SK-N-SH (cell line): ENCODE measurements at regions not wholly inside any gene's neighbourhood (a gene's known extent, or its start where the extent isn't known, plus 50 kb on each side); places are given as distances from the start of the nearest gene placed in this dataset.

ENCODE experiments used
- CTCF ChIA-PET: fragments of 300-600, 350-600 bp; formaldehyde crosslinking; extraction: SDS; loops from one replicate; lab custom pipeline; 2021; lab: Yijun Ruan, JAX
- POLR2A ChIA-PET: fragments of 350-600 bp; sonication (Branson Sonifier 250); formaldehyde crosslinking; extraction: SDS; loops from one replicate; lab custom pipeline; 2020; ENCODE audit warnings: antibody characterized with exemption, inconsistent platforms; lab: Yijun Ruan, JAX
- DNase-seq: peaks from one replicate; pipeline ENCODE4 v3.0.0; 2012
- H2AFZ ChIP-seq: fragments of 200-600 bp; sonication (generic); 2 replicates; pipeline ENCODE4 v1.8.1; 2016; ENCODE audit warnings: antibody characterized with exemption, mild to moderate bottlenecking, low read depth
- H3F3A ChIP-seq: fragments of 200-600 bp; sonication (generic); replicated peaks from 2 replicates; pipeline ENCODE3; 2016; ENCODE audit warnings: antibody characterized with exemption, mild to moderate bottlenecking; ENCODE audit not compliant: insufficient read depth
- H3K27ac ChIP-seq, 2 experiments: fragments of 200-500 bp in 1 of 2; fragments of 200-600 bp in 1 of 2; sonication (Bioruptor generic) in 1 of 2; sonication (generic), shearing (Covaris generic) in 1 of 2; 2 replicates each; pipeline versions ENCODE4 v1.5.1 to v1.6.1; 2014 to 2016; ENCODE audit warnings: low read depth in 2 of 2, inconsistent platforms in 1 of 2, low read length in 1 of 2, mild to moderate bottlenecking in 1 of 2, mixed read lengths in 1 of 2
- H3K27me3 ChIP-seq: fragments of 200-600 bp; sonication (generic), shearing (Covaris generic); 2 replicates; pipeline ENCODE4 v1.6.1; 2016; ENCODE audit warnings: mixed run types; ENCODE audit not compliant: insufficient read depth
- H3K36me3 ChIP-seq, 2 experiments: fragments of 200-500 bp in 1 of 2; fragments of 200-600 bp in 1 of 2; sonication (Bioruptor generic) in 1 of 2; sonication (generic) in 1 of 2; replicated peaks in 1 of 2; 2 replicates each; pipeline versions ENCODE3 to v1.5.1; 2014 to 2016; ENCODE audit warnings: low read length in 1 of 2, mild to moderate bottlenecking in 1 of 2; ENCODE audit not compliant: insufficient read depth in 2 of 2, control insufficient read depth in 1 of 2
- H3K4me1 ChIP-seq, 2 experiments: fragments of 200-500 bp in 1 of 2; fragments of 200-600 bp in 1 of 2; sonication (Bioruptor generic) in 1 of 2; sonication (generic), shearing (Covaris generic) in 1 of 2; 2 replicates each; pipeline versions ENCODE4 v1.5.1 to v1.6.1; 2014 to 2016; ENCODE audit warnings: low read depth in 1 of 2, low read length in 1 of 2, mixed run types in 1 of 2; ENCODE audit not compliant: insufficient read depth in 2 of 2, control insufficient read depth in 1 of 2
- H3K4me2 ChIP-seq: fragments of 200-600 bp; sonication (generic), shearing (Covaris generic); 2 replicates; pipeline ENCODE4 v1.6.1; 2017; ENCODE audit warnings: mixed run types
- H3K4me3 ChIP-seq, 2 experiments: fragments of 200-500 bp in 1 of 2; fragments of 200-600 bp in 1 of 2; sonication (Bioruptor generic) in 1 of 2; sonication (generic), shearing (Covaris generic) in 1 of 2; 2 replicates each; pipeline versions ENCODE4 v1.5.1 to v1.8.1; 2014 to 2016; ENCODE audit warnings: low read depth in 2 of 2, inconsistent platforms in 1 of 2, low read length in 1 of 2, mild to moderate bottlenecking in 1 of 2, mixed read lengths in 1 of 2, moderate library complexity in 1 of 2
- H3K79me2 ChIP-seq: fragments of 200-600 bp; sonication (generic); 2 replicates; pipeline ENCODE4 v1.8.1; 2017; ENCODE audit warnings: mild to moderate bottlenecking; ENCODE audit not compliant: insufficient read depth
- H3K9ac ChIP-seq: fragments of 200-600 bp; sonication (generic); 2 replicates; pipeline ENCODE4 v1.6.1; 2017; ENCODE audit warnings: mixed run types
- H3K9me2 ChIP-seq: fragments of 200-600 bp; sonication (generic); 2 replicates; pipeline ENCODE4 v1.6.1; 2017; ENCODE audit warnings: mixed run types
- H3K9me3 ChIP-seq: fragments of 200-600 bp; sonication (generic); 2 replicates; pipeline ENCODE4 v1.6.1; 2017; ENCODE audit warnings: mixed run types, mild to moderate bottlenecking, moderate library complexity
- H4K20me1 ChIP-seq: fragments of 200-600 bp; sonication (generic); 2 replicates; pipeline ENCODE4 v1.6.1; 2017; ENCODE audit warnings: mild to moderate bottlenecking, mixed run types; ENCODE audit not compliant: insufficient read depth
- CHD2 ChIP-seq: fragments of 150-350 bp; IDR thresholded peaks from 2 replicates; pipeline ENCODE4 v1.6.1; 2018; ENCODE audit warnings: low read length; ENCODE audit not compliant: partially characterized antibody
- CTCF ChIP-seq: fragments of 200-600 bp; sonication (generic); IDR thresholded peaks from 2 replicates; pipeline ENCODE4 v1.6.1; 2017; ENCODE audit warnings: antibody characterized with exemption, mild to moderate bottlenecking, moderate library complexity
- ELF1 ChIP-seq: IDR thresholded peaks from 2 replicates; pipeline ENCODE4 v1.4.0; 2012
- FOXM1 ChIP-seq: IDR thresholded peaks from 2 replicates; pipeline ENCODE4 v1.4.0; 2012; ENCODE audit warnings: low read depth, mild to moderate bottlenecking
- GATA2 ChIP-seq: sonication (generic); formaldehyde crosslinking; IDR thresholded peaks from 2 replicates; pipeline ENCODE4 v1.5.0; 2020; ENCODE audit warnings: mild to moderate bottlenecking, missing genetic modification reagents
- MAX ChIP-seq: IDR thresholded peaks from 2 replicates; pipeline ENCODE4 v1.4.0; 2012; ENCODE audit warnings: low read depth
- NFIC ChIP-seq: IDR thresholded peaks from 2 replicates; pipeline ENCODE4 v1.4.0; 2012; ENCODE audit warnings: borderline replicate concordance
- NRF1 ChIP-seq: IDR thresholded peaks from 2 replicates; pipeline ENCODE4 v1.6.1; 2012; ENCODE audit warnings: low read depth, mild to moderate bottlenecking, low read length
- PBX3 ChIP-seq: IDR thresholded peaks from 2 replicates; pipeline ENCODE4; 2012
- RAD21 ChIP-seq: IDR thresholded peaks from 2 replicates; pipeline ENCODE4 v1.6.1; 2012; ENCODE audit warnings: mild to moderate bottlenecking, low read length
- RCOR1 ChIP-seq: fragments of 150-350 bp; IDR thresholded peaks from 2 replicates; pipeline ENCODE4 v1.6.1; 2017; ENCODE audit warnings: antibody characterized with exemption, low read length
- RFX5 ChIP-seq: IDR thresholded peaks from 2 replicates; pipeline ENCODE4 v1.6.1; 2012; ENCODE audit warnings: mild to moderate bottlenecking, improper control_type of control experiment, low read length
- RXRA ChIP-seq: IDR thresholded peaks from 2 replicates; pipeline ENCODE4 v1.4.0; 2012; ENCODE audit warnings: low read depth, mild to moderate bottlenecking, borderline replicate concordance
- SIN3A ChIP-seq: IDR thresholded peaks from 2 replicates; pipeline ENCODE4 v1.6.1; 2012; ENCODE audit warnings: low read depth, mild to moderate bottlenecking, low read length, moderate library complexity, borderline replicate concordance
- TCF12 ChIP-seq: IDR thresholded peaks from 2 replicates; pipeline ENCODE4 v1.4.0; 2012
- TEAD4 ChIP-seq: IDR thresholded peaks from 2 replicates; pipeline ENCODE4 v1.4.0; 2012; ENCODE audit warnings: mild to moderate bottlenecking, borderline replicate concordance; ENCODE audit not compliant: insufficient read depth
- USF2 ChIP-seq: fragments of 150-350 bp; IDR thresholded peaks from 2 replicates; pipeline ENCODE4 v1.6.1; 2017; ENCODE audit warnings: antibody characterized with exemption, low read length, low read depth, borderline replicate concordance
- ZBTB33 ChIP-seq: IDR thresholded peaks from 2 replicates; pipeline ENCODE4 v1.4.0; 2012; ENCODE audit warnings: low read depth, borderline replicate concordance
- WGBS: methylation state at CpG from one replicate; pipeline ENCODE4 v1.1.6; 2017; ENCODE audit warnings: low lambda C conversion rate; 5-methylcytosine and 5-hydroxymethylcytosine counted together

GRCh38 chr9:92189782-92190535 lies 74.7 kb upstream of the SPTLC1 start:
- 74% methylated on average over 8 of the region's 30 CpGs for WGBS

GRCh38 chr9:92188969-92189781 lies 74.0 kb upstream of the SPTLC1 start:
- no peak for DNase-seq
- no peaks in the 10 kb centered on the region for H3K9me2 ChIP-seq
- CTCF ChIA-PET, result no interaction called here
- POLR2A ChIA-PET, result no interaction called here
- H3K27me3 ChIP-seq, result no peaks in the 10 kb centered on the region
- H3K9me3 ChIP-seq, result no peaks in the 10 kb centered on the region
- no peaks in the 10 kb centered on the region for H4K20me1 ChIP-seq
- WGBS, result 72% methylated on average over 13 of the region's 25 CpGs
- no peaks in the 10 kb centered on the region for H3K36me3 ChIP-seq
- no peak overlapping the region for H2AFZ ChIP-seq
- no peak overlapping the region for H3K27ac ChIP-seq
- no peak overlapping the region for H3K4me2 ChIP-seq
- no peaks in the 10 kb centered on the region; a peak in 1 of 4 replicates for H3K4me1 ChIP-seq
- no peaks in the 10 kb centered on the region for H3F3A ChIP-seq
- H3K9ac ChIP-seq, result no peak overlapping the region
- H3K4me3 ChIP-seq, result no peak overlapping the region
- H3K79me2 ChIP-seq, result no peaks in the 10 kb centered on the region
- TF ChIP-seq RCOR1 (no peak), TEAD4 (no peak), GATA2 (CRISPR knock-in tag) (no peak), TCF12 (no peak), RFX5 (no peak), MAX (no peak), NFIC (no peak), CTCF (no peak), ZBTB33 (no peak), RXRA (no peak), CHD2 (no peak), USF2 (no peak)

More at GRCh38 chr9:92189782-92190535, 74.7 kb upstream of the SPTLC1 start:
- Histone ChIP-seq H3K9me2 (no peaks in the 10 kb centered on the region), H3F3A (no peaks in the 10 kb centered on the region), H3K9me3 (no peaks in the 10 kb centered on the region), H3K27ac (no peak overlapping the region), H3K36me3 (no peaks in the 10 kb centered on the region), H3K9ac (no peak overlapping the region), H3K79me2 (no peaks in the 10 kb centered on the region), H2AFZ (no peak overlapping the region), H3K4me3 (no peak overlapping the region), H3K4me2 (no peak overlapping the region), H3K4me1 (no peaks in the 10 kb centered on the region; a peak in 1 of 4 replicates), H4K20me1 (no peaks in the 10 kb centered on the region), H3K27me3 (no peaks in the 10 kb centered on the region)
- CTCF ChIA-PET, result interaction anchor here (1.6 to 1.7 kb wide), 2 partner anchors 50 to 52 kb away, joined by 5 to 8 read pairs; no protein-coding TSS in a partner anchor
- TF ChIP-seq MAX, result no peak
- no peak for TF ChIP-seq ELF1
- no peak for TF ChIP-seq CHD2
- no peak for TF ChIP-seq GATA2 (CRISPR knock-in tag)
- TF ChIP-seq FOXM1, result no peak
- no peak for TF ChIP-seq NFIC
- TF ChIP-seq RAD21, result no peak
- TF ChIP-seq RFX5, result no peak
- TF ChIP-seq PBX3, result no peak
- TF ChIP-seq SIN3A, result no peak
- no peak for TF ChIP-seq NRF1
- POLR2A ChIA-PET, result no interaction called here
- DNase-seq, result no peak
